GM19328 (cell line): ENCODE measurements at regions not wholly inside any gene's neighbourhood (a gene's known extent, or its start where the extent isn't known, plus 50 kb on each side); places are given as distances from the start of the nearest gene placed in this dataset.

Experiments used
- ATAC-seq: cut with Tn5 transposase; IDR thresholded peaks from one replicate; pipeline ENCODE4 v1.9.1; 2021; ENCODE audit warnings: mild to moderate bottlenecking, moderate library complexity; ENCODE audit not compliant: unreplicated experiment

GRCh38 chr4:147303873-147304229 lies 177.0 kb upstream of the EDNRA start:
- ATAC-seq, result no peak

- no peak for ATAC-seq
Observed at GRCh38 chr4:147307896-147308674, 172.8 kb upstream of the EDNRA start.

GRCh38 chr4:147309434-147309833 lies 171.5 kb upstream of the EDNRA start:
- no peak for ATAC-seq

GRCh38 chr4:147310312-147310711 lies 170.6 kb upstream of the EDNRA start:
- ATAC-seq, result no peak

GRCh38 chr4:147311956-147312355 lies 168.9 kb upstream of the EDNRA start:
- no peak for ATAC-seq

- ATAC-seq, result no peak
Observed at GRCh38 chr4:147312376-147313046, 168.4 kb upstream of the EDNRA start.

- no peak for ATAC-seq
Observed at GRCh38 chr4:147313108-147313507, 167.8 kb upstream of the EDNRA start.

GRCh38 chr4:147318586-147318985 lies 162.3 kb upstream of the EDNRA start:
- ATAC-seq, result no peak

GRCh38 chr4:147325571-147325981 lies 155.3 kb upstream of the EDNRA start:
- no peak for ATAC-seq

- ATAC-seq, result no peak
Observed at GRCh38 chr4:147326591-147326990, 154.3 kb upstream of the EDNRA start.

- ATAC-seq, result no peak
Observed at GRCh38 chr4:147327322-147327721, 153.6 kb upstream of the EDNRA start.

- no peak for ATAC-seq
Observed at GRCh38 chr4:147328189-147328588, 152.7 kb upstream of the EDNRA start.

- no peak for ATAC-seq
Observed at GRCh38 chr4:147328756-147329446, 152.0 kb upstream of the EDNRA start.

GRCh38 chr4:147332091-147332490 lies 148.8 kb upstream of the EDNRA start:
- no peak for ATAC-seq

- no peak for ATAC-seq
Observed at GRCh38 chr4:147334478-147334877, 146.4 kb upstream of the EDNRA start.

GRCh38 chr4:147335183-147335582 lies 145.7 kb upstream of the EDNRA start:
- ATAC-seq, result no peak

GRCh38 chr4:147336252-147336651 lies 144.6 kb upstream of the EDNRA start:
- ATAC-seq, result no peak

- no peak for ATAC-seq
Observed at GRCh38 chr4:147339100-147339499, 141.8 kb upstream of the EDNRA start.

- no peak for ATAC-seq
Observed at GRCh38 chr4:147340111-147340510, 140.8 kb upstream of the EDNRA start.

GRCh38 chr4:147340591-147341120 lies 140.2 kb upstream of the EDNRA start:
- ATAC-seq, result no peak

GRCh38 chr4:147343692-147344091 lies 137.2 kb upstream of the EDNRA start:
- ATAC-seq, result no peak

GRCh38 chr4:147345662-147346061 lies 135.2 kb upstream of the EDNRA start:
- ATAC-seq, result no peak
